Activated CD4-positive, alpha-beta T cell treated with anti-CD3 and anti-CD28 coated beads for 24 hours (primary cell): ENCODE measurements at regions not wholly inside any gene's neighbourhood (a gene's known extent, or its start where the extent isn't known, plus 50 kb on each side); places are given as distances from the start of the nearest gene placed in this dataset.

Experiments used
- DNase-seq, 2 donors: peaks; one replicate each; pipeline ENCODE4 v3.0.0-alpha.2; 2020; ENCODE audit warnings: low read depth in 2 of 2

DNA sequence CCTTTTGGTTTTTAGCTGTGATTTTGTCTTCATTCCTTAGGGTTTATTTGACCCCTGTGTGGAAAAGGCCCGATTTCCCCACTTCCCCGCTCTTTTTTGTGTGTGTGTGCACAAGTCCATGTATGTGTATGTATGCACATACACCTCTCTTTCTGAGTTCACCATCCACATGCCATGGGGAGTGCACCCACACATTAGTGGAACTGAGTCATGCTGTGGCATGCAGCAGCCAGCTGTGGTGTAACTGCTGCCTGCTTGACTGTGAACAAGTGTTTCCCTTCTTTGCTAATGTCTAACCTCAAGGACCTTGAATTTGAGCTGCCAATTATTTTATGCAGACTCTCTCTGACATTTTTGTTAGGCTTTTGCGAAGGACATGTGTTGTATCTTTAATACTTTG lies 434.9 kb upstream of the TPM1 start:
- DNase-seq = no peak

GRCh38 chr15:62608369-62608768 lies 434.2 kb upstream of the TPM1 start:
- DNase-seq = no peak

DNA sequence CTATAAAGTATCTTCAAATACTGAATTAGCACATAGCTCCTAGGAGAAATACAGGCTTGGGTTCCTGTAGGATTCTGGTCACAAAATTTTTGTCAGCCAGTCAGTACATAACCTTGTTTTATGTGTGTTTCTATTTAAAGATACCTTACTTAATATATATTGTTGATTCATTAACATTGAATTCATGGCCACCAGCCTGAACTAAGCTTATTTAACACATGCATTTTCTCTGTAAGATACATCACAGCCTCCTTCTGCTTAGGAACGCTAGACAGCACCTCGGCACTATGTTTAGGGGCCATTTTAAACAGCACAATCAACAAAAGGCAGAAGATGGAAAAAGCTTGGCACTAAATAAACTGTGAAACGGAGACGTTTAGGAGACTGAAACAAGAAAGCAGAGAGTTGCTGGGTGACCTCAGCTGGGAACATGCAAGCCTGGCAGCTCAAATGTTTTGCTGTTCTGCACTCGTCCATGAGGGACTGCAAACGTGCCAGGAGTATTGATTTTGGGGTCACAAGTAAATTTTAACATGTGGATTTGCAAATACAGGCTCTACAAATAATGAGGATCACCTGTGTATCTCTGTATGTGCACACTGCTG lies 432.2 kb upstream of the TPM1 start:
- DNase-seq = no peak

DNA sequence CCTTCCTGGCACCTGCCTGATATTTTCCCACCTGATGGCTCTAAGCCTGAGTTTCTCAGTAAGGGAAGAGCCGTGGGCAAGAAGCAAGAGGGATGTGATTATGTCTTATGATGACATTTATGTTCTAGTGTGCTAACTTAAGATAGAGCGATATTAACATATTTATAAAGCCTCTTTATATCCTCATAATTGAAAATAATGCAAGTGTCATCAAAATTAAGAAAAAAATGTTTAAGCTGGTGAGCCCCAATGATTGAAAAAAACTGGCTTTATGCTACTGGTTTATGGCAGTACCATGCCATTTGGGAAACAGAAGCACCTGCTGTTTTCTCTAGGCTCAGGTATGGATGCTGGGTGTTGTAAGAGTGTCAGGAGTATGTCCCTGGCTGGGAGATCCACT lies 431.5 kb upstream of the TPM1 start:
- no peak for DNase-seq

- no peak for DNase-seq
Observed at GRCh38 chr15:62612183-62612733, 430.3 kb upstream of the TPM1 start.

GRCh38 chr15:62612771-62613170 lies 429.8 kb upstream of the TPM1 start:
- no peak for DNase-seq

GRCh38 chr15:62616746-62617145 lies 425.8 kb upstream of the TPM1 start:
- no peak for DNase-seq

DNA sequence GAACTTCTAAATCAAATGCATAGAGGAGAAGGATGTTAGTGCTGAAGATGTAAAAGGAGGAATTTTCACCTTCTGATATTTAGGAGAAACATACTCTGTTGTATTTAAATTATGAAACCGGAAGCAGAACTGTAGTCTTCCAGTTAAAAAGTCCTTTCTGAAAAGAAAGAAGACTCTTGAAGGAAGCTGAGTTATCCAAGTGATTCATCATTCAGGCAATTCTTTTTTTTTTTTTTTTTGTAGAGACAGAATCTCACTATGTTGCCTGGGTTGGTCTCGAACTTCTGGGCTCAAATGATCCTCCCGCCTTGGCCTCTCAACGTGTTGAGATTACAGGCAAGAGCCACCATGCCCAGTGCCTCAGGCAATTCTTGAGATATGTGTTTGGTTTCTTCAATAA lies 424.8 kb upstream of the TPM1 start:
- DNase-seq = no peak

DNA sequence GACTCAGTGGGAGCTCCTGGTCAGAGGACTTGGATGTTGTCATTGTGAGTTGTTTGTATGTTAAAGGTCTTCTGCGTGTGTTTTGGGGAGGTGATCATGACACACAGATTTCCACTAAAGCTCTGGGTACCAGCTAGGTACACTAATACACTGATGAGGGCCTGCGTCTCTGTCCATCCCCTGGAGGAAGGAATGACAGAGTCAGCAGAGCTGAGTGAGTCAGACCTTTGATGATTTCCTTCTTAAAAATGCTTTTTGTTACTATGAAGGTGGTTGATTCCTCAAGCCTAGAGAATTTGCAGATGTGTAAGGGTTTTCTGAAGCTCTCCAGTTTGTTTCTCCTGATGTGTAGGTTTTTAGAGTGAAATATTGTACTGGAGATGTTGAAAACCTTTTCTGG lies 424.1 kb upstream of the TPM1 start:
- no peak for DNase-seq

GRCh38 chr15:62618846-62619504 lies 423.6 kb upstream of the TPM1 start:
- no peak for DNase-seq

DNA sequence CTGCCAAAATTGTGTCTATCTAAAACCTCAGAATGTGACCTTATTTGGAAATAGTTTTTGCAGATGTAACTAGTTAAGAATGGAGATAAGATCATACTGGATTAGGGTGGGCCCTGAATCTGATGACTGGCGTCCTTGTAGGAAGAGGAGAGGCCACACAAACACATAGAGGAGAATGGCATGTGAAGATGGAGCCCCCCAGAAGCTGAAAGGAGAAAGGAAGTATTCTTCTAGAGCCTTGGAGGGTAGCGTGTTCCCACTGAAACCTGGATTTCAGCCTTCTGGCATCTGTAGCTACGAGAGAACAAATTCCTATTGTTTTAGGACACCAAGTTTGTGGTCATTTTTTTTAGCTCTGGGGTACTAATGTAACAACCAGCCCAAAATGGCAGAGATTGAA lies 423.0 kb upstream of the TPM1 start:
- DNase-seq = no peak

DNA sequence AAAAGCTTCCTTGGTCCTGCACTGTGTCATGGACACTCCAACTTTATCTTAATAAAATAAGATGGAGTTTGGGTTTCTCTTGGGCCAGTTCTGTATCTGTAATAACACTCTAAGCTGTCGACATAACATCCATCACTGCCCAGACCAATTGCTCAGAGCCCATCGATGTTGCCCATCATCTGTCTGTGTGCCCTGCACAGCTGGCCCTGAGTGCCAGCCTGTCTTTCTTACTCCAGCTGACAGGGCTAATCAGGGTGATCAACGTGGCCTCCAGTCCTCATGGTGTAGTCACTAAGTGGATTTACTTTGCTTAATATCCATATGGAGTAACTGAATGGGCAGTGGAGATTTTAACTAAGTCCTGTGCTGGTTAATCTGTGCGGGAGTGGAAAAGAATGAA lies 419.8 kb upstream of the TPM1 start:
- no peak for DNase-seq

GRCh38 chr15:62624547-62625378 lies 417.8 kb upstream of the TPM1 start:
- no peak for DNase-seq

GRCh38 chr15:62625429-62626033 lies 417.0 kb upstream of the TPM1 start:
- no peak for DNase-seq

DNA sequence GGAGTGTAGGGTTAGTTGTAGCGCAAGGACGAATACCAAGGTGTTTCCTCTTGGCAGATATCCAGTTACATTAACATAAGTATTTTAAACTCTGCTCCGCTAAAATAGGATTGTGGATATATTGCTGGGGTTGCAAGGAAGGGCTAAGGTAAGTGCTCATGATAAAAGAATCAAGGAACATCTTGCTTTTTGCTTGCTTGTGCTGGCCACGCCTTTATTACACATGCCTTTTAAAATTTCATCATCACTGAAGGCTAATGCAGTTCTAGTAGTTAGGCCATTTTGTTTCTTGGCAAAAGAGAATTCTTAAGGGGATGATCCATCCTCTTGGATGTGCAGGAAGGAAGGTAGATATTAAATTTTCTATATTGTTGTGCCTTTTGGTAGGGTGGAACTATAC lies 415.6 kb upstream of the TPM1 start:
- DNase-seq = no peak

DNA sequence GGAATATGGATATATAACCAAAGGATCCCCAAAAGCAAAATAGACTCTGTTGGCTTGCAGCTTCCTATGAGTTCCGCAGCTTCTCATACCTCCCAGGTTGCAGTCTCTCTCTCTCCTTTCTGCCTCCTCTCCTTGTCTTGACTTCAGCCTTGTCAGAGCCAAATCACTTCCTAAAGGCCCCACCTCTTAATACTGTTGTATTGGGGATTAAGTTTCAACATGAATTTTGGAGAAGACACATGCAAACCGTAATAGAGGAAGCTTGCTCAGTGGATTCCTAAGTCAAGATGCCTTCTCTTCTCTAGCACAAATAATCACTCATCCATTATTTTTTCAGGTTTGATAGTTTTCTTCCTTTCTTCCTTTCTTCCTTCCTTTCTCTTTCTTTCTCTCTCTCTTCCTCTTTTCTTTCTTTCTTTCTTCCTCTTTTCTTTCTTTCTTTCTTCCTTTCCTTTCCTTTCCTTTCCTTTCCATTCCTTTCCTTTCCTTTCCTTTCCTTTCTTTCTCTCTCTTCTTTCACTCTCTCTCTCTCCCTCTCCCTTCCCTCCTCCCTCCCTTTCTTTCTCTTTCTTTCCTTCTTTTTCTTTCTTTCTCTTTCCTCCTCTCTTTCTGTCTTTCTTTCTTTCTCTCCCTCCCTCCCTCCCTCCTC lies 411.3 kb upstream of the TPM1 start:
- no peak for DNase-seq

DNA sequence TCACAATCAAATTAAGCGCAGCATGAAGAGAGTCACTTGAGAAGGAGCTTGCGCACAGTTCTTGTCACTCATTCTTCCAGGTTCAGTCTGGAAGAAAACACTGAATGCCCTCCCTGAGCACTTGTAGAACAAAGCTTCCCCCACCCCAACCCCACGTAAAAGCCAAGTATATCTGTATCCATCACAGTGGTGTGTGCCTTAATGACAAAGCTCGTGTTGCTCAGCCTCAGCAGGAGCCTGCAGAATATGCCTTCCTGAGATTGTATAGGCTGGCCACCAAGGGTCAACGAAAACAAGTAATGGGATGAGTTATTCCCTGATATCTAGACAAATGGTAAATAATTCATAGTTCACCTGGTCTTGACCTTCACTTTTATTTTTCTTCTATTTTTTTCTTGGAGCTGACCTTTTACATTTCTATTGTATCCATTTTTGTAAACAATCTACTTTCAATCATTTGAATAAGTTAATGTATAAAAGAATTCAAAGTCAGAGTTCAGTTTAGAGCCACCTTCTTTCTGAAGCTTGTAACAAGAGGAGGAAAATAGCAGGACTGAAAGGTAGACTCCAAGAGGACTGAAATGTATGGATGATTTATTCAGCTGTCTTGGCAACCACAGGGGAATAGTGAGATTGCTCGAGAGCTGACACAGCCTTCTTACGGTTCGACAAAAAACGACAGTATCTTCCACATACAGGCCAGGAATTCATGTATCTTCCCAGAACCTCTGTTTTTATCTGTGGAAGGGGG lies 405.5 kb upstream of the TPM1 start:
- DNase-seq = no peak

GRCh38 chr15:62637574-62637897 lies 405.0 kb upstream of the TPM1 start:
- no peak for DNase-seq

GRCh38 chr15:62637950-62638619 lies 404.5 kb upstream of the TPM1 start:
- DNase-seq = no peak

- DNase-seq = no peak
Observed at GRCh38 chr15:62639432-62639831, 403.1 kb upstream of the TPM1 start.
